ENCODE measurements at regions not wholly inside any gene's neighbourhood (a gene's known extent, or its start where the extent isn't known, plus 50 kb on each side); places are given as distances from the start of the nearest gene placed in this dataset.
A peak's percentile ranks its signal among the peaks of the same experiment; 100 is the strongest.
"Not testable (repeated sequence)": the region's sequence is repeated elsewhere in the genome, so short reads cannot be mapped to it uniquely, and the experiment has no call there.

DNA sequence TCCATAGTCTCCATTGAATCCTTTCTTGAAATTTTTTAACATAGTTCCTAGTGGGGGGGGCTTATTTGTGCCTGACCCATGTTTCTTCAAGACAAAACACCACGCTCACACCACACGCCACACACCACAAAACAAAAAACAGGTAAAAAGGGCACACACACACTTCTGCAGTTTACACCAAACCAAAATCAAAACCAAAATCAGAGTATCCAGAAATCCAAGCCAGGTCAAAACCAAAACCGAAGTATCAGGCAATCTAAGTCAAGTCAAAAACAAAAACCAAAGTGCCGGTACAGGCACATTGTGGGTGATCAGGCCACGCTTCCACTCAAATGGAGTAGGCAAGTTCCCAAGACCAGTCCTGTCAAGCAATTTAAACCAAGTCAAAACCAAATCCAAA, 158.6 kb downstream of the PPIAL4G start:
- DNase-seq; H3K36me3 ChIP-seq (ENCODE audit: control insufficient read depth in 3 of 3, insufficient read depth in 2 of 3, low read depth in 1 of 3, low read length in 3 of 3); H3K9me3 ChIP-seq (ENCODE audit: control insufficient read depth in 2 of 2, insufficient read depth in 1 of 2, low read depth in 1 of 2, low read length in 1 of 2); H3K27ac ChIP-seq (ENCODE audit: low read depth in 1 of 3, low read length in 2 of 3); H3K4me1 ChIP-seq (ENCODE audit: control insufficient read depth in 3 of 3, insufficient read depth in 2 of 3, low read depth in 1 of 3, low read length in 2 of 3); H3K4me3 ChIP-seq (ENCODE audit: low read depth in 1 of 3, low read length in 3 of 3); FAIRE-seq: not testable (repeated sequence)
- WGBS, 3 donors, result 90 to 97% (median 93%) methylated on average over 5 of the region's 5 CpGs
- peaks cover 0 to 31% (median 7%) of the 10 kb centered on the region in 3 donors for H3K27me3 ChIP-seq (ENCODE audit: control insufficient read depth in 3 of 3, insufficient read depth in 3 of 3, low read length in 3 of 3)

DNA sequence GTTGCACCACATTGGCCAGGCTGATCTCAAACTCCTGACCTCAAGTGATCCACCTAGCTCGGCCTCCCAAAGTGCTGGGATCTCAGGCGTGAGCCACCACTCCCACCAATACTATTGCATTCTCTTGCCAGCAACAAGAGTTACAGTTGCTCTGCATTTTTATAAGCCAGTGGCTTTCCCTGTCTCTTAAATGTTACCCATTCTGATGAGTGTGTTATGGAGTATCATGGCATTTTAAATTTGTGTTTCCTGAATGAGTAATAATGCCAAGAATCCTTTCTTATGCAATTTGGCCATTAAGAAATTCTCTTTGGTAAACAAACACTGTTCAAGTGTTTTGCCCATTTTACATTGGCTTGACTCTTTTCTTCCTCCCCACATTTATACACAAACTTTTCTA, 163.0 kb downstream of the PPIAL4G start:
- FAIRE-seq; H3K36me3 ChIP-seq (ENCODE audit: control insufficient read depth in 3 of 3, insufficient read depth in 2 of 3, low read depth in 1 of 3, low read length in 3 of 3); H3K27ac ChIP-seq (ENCODE audit: low read depth in 1 of 3, low read length in 2 of 3); H3K9me3 ChIP-seq (ENCODE audit: control insufficient read depth in 2 of 2, insufficient read depth in 1 of 2, low read depth in 1 of 2, low read length in 1 of 2); DNase-seq; H3K4me3 ChIP-seq (ENCODE audit: low read depth in 1 of 3, low read length in 3 of 3): not testable (repeated sequence)
- 92 to 96% (median 93%) methylated on average over 2 of the region's 2 CpGs for WGBS, 3 donors
- Histone ChIP-seq H3K27me3 (ENCODE audit: control insufficient read depth in 3 of 3, insufficient read depth in 3 of 3, low read length in 3 of 3) (peaks cover 0 to 51% (median 7%) of the 10 kb centered on the region in 3 donors), H3K4me1 (ENCODE audit: control insufficient read depth in 3 of 3, insufficient read depth in 2 of 3, low read depth in 1 of 3, low read length in 2 of 3) (peaks cover 0 to 13% (median 0%) of the 10 kb centered on the region in 3 donors)

DNA sequence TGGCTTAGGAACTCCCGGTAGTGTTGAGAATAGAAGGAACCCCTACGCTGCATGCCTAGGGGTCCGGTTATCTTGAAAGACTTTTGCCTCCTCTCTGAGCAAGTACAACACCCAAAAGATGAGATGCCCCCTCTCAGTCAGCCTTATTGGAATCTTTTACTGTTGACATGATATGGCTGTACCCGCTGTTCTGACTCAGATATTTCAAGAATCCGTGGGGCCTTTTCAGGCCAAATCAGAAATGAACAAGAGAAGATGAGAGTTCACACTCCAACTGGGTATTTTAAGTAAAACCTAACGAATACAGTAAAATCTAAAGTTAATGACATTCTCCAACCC, 164.2 kb downstream of the PPIAL4G start:
- Histone ChIP-seq H3K4me3 (ENCODE audit: low read depth in 1 of 3, low read length in 3 of 3) (no peak overlapping the region), H3K4me1 (ENCODE audit: control insufficient read depth in 3 of 3, insufficient read depth in 2 of 3, low read depth in 1 of 3, low read length in 2 of 3) (peaks cover 0 to 13% (median 0%) of the 10 kb centered on the region in 3 donors), H3K27me3 (ENCODE audit: control insufficient read depth in 3 of 3, insufficient read depth in 3 of 3, low read length in 3 of 3) (peaks cover 0 to 59% (median 7%) of the 10 kb centered on the region in 3 donors), H3K36me3 (ENCODE audit: control insufficient read depth in 3 of 3, insufficient read depth in 2 of 3, low read depth in 1 of 3, low read length in 3 of 3) (no peaks in the 10 kb centered on the region), H3K9me3 (ENCODE audit: control insufficient read depth in 2 of 2, insufficient read depth in 1 of 2, low read depth in 1 of 2, low read length in 1 of 2) (no peaks in the 10 kb centered on the region), H3K27ac (ENCODE audit: low read depth in 1 of 3, low read length in 2 of 3) (no peak overlapping the region)
- FAIRE-seq (no peak), DNase-seq (no peak)
- WGBS, 3 donors, result 63 to 72% (median 64%) methylated on average over 6 of the region's 6 CpGs

DNA sequence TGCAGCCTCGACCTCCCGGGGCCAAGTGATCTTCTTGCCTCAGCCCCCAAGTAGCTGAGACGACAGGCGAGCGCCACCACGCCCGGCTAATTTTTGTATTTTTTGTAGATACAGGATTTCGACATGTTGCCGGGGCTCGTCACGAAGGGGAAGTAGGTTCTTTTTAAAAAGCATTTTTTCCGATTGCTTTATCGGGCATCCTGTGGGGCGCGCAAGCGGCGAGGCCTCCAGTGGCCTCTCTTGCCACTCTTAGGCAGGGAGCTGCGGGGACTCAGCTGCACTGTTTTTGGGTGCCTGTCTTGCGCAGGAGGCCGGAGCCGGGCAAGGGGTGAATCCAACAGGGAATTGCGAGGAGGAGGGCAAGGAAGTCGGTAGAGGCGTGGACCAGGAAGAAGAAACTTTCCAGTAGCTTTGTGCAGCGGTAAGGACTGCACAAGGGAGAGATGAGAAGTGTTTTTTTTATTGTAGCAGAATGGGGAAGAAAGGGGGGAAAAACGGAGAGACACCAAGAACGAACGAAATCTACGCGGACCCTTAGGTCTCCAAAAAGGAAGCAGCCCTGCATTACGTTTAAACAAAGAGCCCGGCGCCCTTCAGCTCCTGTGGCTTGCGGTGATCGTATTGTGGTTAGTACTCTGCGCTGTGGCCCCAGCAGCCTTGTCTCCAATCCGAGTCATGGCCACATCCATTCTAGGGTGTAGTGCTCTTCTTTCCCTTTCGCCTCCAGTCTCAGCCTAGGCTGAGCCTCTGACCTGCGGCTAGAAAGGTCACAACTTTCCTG, 164.8 kb downstream of the PPIAL4G start:
- DNase-seq, result peak; percentile 32 to 41
- Histone ChIP-seq H3K36me3 (ENCODE audit: control insufficient read depth in 3 of 3, insufficient read depth in 2 of 3, low read depth in 1 of 3, low read length in 3 of 3) (no peaks in the 10 kb centered on the region), H3K4me1 (ENCODE audit: control insufficient read depth in 3 of 3, insufficient read depth in 2 of 3, low read depth in 1 of 3, low read length in 2 of 3) (peaks cover 0 to 13% (median 0%) of the 10 kb centered on the region in 3 donors), H3K27ac (ENCODE audit: low read depth in 1 of 3, low read length in 2 of 3) (peak overlapping the region in 1 of 3 donors; percentile 3), H3K4me3 (ENCODE audit: low read depth in 1 of 3, low read length in 3 of 3) (peak overlapping the region in 1 of 3 donors; percentile 28), H3K9me3 (ENCODE audit: control insufficient read depth in 2 of 2, insufficient read depth in 1 of 2, low read depth in 1 of 2, low read length in 1 of 2) (no peaks in the 10 kb centered on the region), H3K27me3 (ENCODE audit: control insufficient read depth in 3 of 3, insufficient read depth in 3 of 3, low read length in 3 of 3) (peaks cover 0 to 59% (median 7%) of the 10 kb centered on the region in 3 donors)
- FAIRE-seq, result no peak
- 8 to 15% (median 9%) methylated on average over 39 of the region's 39 CpGs for WGBS, 3 donors

DNA sequence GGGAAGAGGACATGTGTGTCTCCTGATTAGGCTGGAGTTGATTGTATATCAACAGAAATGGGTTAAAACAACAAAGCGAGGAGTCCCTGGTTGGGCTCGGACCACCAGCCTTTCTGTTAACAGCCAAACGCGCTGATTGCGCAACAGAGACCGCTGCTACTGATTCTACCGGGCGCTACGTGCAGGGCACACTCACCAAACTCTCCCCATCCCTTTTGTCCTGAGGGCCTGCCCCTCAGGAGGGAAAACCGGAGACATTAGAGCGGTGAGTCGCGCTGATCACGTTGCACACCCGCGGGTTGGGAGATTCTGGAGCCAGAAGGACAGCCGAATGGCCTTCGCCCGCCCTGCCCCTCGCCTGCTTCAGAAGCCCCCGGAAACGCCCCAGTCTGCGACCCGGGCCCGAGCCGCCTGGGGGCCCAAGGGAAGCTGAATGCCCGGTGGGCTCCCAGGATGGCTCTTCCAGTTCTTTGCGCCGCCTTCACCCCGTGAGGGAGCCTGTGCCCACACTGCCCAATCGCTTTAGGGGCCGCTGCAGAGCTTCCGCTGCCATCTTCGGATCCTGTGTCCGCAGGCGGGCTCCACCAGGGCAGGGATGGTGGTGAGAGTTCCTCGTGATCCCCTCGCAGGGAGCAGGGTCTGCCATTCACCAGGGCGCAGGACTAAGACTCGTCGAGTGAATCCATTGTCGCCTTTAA, 165.4 kb upstream of the NBPF11 start:
- H3K36me3 ChIP-seq (ENCODE audit: control insufficient read depth in 3 of 3, insufficient read depth in 2 of 3, low read depth in 1 of 3, low read length in 3 of 3), result no peaks in the 10 kb centered on the region
- H3K4me3 ChIP-seq (ENCODE audit: low read depth in 1 of 3, low read length in 3 of 3), result peak overlapping the region in 1 of 3 donors; percentile 28
- DNase-seq, result peak in 1 of 2 donors; percentile 17

DNA sequence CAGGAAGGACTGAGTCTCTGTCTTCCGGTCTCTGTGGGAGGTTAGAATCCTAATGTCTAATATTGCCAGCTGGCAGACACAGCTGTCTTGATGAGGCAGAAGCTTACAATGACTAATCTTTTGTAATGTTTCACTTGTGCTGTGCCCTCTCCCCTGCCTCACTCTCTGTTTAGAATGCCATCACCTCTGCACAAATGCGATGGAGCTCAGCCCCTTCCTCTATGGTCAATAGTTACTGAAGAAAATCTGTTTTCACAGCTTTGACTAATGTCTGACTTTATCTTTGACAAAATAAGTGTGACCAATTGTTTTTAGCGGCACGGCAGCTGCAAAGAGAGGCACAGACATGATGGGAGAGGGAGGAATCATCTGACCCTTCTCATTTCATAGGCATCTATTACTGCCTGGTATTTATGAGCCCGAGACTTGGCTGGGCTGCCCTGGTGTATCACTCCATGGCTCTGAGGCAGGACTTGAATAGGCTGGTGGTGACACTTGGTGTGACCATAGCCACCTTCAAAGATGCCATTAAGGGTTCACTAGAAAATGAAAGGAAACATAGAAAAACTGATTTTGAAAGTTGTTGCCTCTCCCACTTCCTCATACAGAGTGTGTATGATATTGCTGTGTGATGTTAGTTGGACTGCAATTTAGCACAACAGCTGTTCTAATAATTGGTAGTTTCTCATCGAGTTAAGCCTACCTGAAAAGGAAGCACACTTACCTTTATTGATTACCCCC, 163.2 kb upstream of the NBPF11 start:
- Histone ChIP-seq H3K9me3 (ENCODE audit: control insufficient read depth in 2 of 2, insufficient read depth in 1 of 2, low read depth in 1 of 2, low read length in 1 of 2) (peaks cover 0 to 8% of the 10 kb centered on the region in 2 donors), H3K27me3 (ENCODE audit: control insufficient read depth in 3 of 3, insufficient read depth in 3 of 3, low read length in 3 of 3) (peaks cover 0 to 68% (median 10%) of the 10 kb centered on the region in 3 donors), H3K36me3 (ENCODE audit: control insufficient read depth in 3 of 3, insufficient read depth in 2 of 3, low read depth in 1 of 3, low read length in 3 of 3) (no peaks in the 10 kb centered on the region), H3K4me1 (ENCODE audit: control insufficient read depth in 3 of 3, insufficient read depth in 2 of 3, low read depth in 1 of 3, low read length in 2 of 3) (peaks cover 0 to 13% (median 0%) of the 10 kb centered on the region in 3 donors), H3K27ac (ENCODE audit: low read depth in 1 of 3, low read length in 2 of 3) (no peak overlapping the region), H3K4me3 (ENCODE audit: low read depth in 1 of 3, low read length in 3 of 3) (no peak overlapping the region)
- no peak for DNase-seq
- WGBS, 3 donors, result 68 to 71% (median 70%) methylated on average over 6 of the region's 6 CpGs
- FAIRE-seq, result no peak

More for the DNA sequence above, 165.4 kb upstream of the NBPF11 start:
- FAIRE-seq, result no peak
- peaks cover 0 to 63% (median 7%) of the 10 kb centered on the region in 3 donors for H3K27me3 ChIP-seq (ENCODE audit: control insufficient read depth in 3 of 3, insufficient read depth in 3 of 3, low read length in 3 of 3)
- peaks cover 0 to 13% (median 0%) of the 10 kb centered on the region in 3 donors for H3K4me1 ChIP-seq (ENCODE audit: control insufficient read depth in 3 of 3, insufficient read depth in 2 of 3, low read depth in 1 of 3, low read length in 2 of 3)
- no peak overlapping the region for H3K27ac ChIP-seq (ENCODE audit: low read depth in 1 of 3, low read length in 2 of 3)
- 24 to 27% (median 26%) methylated on average over 42 of the region's 42 CpGs for WGBS, 3 donors
- no peaks in the 10 kb centered on the region for H3K9me3 ChIP-seq (ENCODE audit: control insufficient read depth in 2 of 2, insufficient read depth in 1 of 2, low read depth in 1 of 2, low read length in 1 of 2)

DNA sequence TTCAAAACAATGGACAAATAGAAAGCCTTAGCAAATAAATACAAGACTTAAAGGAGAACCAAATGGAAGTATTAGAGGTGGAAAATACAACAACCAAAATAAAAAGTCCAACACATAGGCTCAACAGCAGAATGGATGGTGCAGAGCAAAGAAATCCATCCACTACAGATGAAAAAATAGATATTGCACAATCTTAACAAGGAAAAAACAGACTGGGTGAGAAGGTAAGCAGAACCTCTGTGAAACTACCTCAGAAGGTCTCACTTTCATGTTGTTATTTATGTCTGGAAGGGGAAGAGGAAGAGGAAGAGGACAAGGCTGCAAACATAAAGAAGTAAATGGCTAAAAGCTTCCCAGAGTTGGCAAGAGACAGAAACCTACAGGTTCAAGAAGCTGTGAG, 158.7 kb upstream of the NBPF11 start:
- Histone ChIP-seq H3K27me3 (ENCODE audit: control insufficient read depth in 3 of 3, insufficient read depth in 3 of 3, low read length in 3 of 3) (peaks cover 0 to 74% (median 35%) of the 10 kb centered on the region in 3 donors), H3K4me1 (ENCODE audit: control insufficient read depth in 3 of 3, insufficient read depth in 2 of 3, low read depth in 1 of 3, low read length in 2 of 3) (no peaks in the 10 kb centered on the region), H3K36me3 (ENCODE audit: control insufficient read depth in 3 of 3, insufficient read depth in 2 of 3, low read depth in 1 of 3, low read length in 3 of 3) (no peaks in the 10 kb centered on the region), H3K27ac (ENCODE audit: low read depth in 1 of 3, low read length in 2 of 3) (no peak overlapping the region), H3K9me3 (ENCODE audit: control insufficient read depth in 2 of 2, insufficient read depth in 1 of 2, low read depth in 1 of 2, low read length in 1 of 2) (peaks cover 0 to 25% of the 10 kb centered on the region in 2 donors), H3K4me3 (ENCODE audit: low read depth in 1 of 3, low read length in 3 of 3) (no peak overlapping the region)
- FAIRE-seq, result no peak
- DNase-seq, result no peak

DNA sequence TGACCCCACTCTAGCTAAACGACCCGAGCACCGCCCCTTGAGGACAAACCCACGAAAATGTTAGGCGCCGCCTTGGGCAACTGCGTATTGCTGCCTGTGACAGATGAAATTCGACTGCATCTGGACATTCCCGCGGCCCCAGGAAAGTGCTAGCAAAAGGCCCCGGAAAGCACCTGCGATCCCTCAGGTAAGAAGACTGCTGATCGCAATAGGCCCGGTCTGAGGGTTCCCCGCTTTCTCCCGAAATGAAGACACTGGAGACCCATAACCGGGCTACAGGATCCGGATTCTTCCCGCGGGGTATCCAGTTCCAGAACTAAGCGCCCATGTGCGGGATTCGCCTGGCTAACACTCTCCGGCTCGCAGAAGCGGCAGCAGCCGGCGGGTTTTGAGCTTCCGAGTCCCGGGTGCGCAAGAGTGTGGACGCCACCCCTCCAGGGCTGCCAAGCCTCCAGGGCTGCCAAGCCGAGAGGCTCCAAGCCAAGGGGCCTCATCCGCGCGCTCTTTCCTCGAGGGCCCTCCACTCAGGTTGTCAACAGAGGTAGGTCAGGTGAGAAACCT, 157.9 kb upstream of the NBPF11 start:
- Histone ChIP-seq H3K4me3 (ENCODE audit: low read depth in 1 of 3, low read length in 3 of 3) (no peak overlapping the region), H3K27me3 (ENCODE audit: control insufficient read depth in 3 of 3, insufficient read depth in 3 of 3, low read length in 3 of 3) (peaks cover 0 to 72% (median 35%) of the 10 kb centered on the region in 3 donors), H3K9me3 (ENCODE audit: control insufficient read depth in 2 of 2, insufficient read depth in 1 of 2, low read depth in 1 of 2, low read length in 1 of 2) (peaks cover 0 to 25% of the 10 kb centered on the region in 2 donors), H3K36me3 (ENCODE audit: control insufficient read depth in 3 of 3, insufficient read depth in 2 of 3, low read depth in 1 of 3, low read length in 3 of 3) (no peaks in the 10 kb centered on the region), H3K27ac (ENCODE audit: low read depth in 1 of 3, low read length in 2 of 3) (no peak overlapping the region), H3K4me1 (ENCODE audit: control insufficient read depth in 3 of 3, insufficient read depth in 2 of 3, low read depth in 1 of 3, low read length in 2 of 3) (no peaks in the 10 kb centered on the region)
- 18 to 26% (median 23%) methylated on average over 37 of the region's 37 CpGs for WGBS, 3 donors
- no peak for DNase-seq
- no peak for FAIRE-seq

Measured in small intestine (tissue), 7 donors.